ENCODE measurements at regions not wholly inside any gene's neighbourhood (a gene's known extent, or its start where the extent isn't known, plus 50 kb on each side); places are given as distances from the start of the nearest gene placed in this dataset.
A peak's percentile ranks its signal among the peaks of the same experiment; 100 is the strongest.
"Not testable (repeated sequence)": the region's sequence is repeated elsewhere in the genome, so short reads cannot be mapped to it uniquely, and the experiment has no call there.

DNA sequence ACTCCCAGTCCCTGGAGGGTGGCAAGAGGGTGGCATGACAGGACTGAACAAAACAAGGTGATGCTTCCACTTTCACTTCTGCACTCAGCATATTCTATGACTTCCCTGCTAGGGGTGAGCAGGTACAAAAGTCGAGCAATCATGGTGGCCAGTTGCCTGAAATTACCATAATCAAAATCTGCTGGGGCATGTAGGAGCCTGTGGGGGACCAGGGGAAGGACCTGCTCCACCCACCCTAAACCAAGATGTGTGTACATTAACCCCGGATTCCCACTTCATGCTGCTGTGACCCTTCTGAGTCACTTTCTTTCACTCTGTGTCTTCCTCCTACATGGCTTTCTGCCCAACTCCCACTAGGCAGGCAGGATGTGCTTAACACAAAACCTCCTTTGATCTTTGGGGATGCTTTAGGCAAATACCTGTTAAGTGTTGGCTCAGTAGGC, 73.3 kb upstream of the PHF24 start:
- no peak overlapping the region for H3K27ac ChIP-seq
- TF ChIP-seq, protein P1, sequence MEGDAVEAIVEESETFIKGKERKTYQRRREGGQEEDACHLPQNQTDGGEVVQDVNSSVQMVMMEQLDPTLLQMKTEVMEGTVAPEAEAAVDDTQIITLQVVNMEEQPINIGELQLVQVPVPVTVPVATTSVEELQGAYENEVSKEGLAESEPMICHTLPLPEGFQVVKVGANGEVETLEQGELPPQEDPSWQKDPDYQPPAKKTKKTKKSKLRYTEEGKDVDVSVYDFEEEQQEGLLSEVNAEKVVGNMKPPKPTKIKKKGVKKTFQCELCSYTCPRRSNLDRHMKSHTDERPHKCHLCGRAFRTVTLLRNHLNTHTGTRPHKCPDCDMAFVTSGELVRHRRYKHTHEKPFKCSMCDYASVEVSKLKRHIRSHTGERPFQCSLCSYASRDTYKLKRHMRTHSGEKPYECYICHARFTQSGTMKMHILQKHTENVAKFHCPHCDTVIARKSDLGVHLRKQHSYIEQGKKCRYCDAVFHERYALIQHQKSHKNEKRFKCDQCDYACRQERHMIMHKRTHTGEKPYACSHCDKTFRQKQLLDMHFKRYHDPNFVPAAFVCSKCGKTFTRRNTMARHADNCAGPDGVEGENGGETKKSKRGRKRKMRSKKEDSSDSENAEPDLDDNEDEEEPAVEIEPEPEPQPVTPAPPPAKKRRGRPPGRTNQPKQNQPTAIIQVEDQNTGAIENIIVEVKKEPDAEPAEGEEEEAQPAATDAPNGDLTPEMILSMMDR (conservative IDR thresholded peaks at IDR 0.05), result no peak
- no peak for TF ChIP-seq ZFX (IDR thresholded peaks at IDR 0.05)

DNA sequence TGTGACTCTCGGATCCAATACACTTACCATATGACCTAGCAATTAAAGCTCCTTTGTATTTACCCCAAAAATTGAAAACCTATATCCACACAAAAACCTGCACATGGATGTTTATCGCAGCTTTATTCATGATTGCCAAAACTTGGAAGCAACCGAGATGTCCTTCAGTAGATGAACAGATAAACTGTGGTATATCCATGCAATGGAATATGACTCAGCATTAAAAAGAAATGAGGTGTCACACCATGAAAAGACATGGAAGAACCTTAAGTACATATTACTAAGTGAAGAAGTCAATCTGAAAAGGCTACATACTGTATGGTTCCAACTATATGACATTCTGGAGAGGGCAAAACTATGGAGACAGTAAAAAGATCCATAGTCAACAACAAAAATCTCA, 82.0 kb upstream of the PHF24 start:
- no peak overlapping the region for H3K27ac ChIP-seq
- no peak for TF ChIP-seq ZFX (IDR thresholded peaks at IDR 0.05)
- TF ChIP-seq, protein P1 (conservative IDR thresholded peaks at IDR 0.05), result no peak

DNA sequence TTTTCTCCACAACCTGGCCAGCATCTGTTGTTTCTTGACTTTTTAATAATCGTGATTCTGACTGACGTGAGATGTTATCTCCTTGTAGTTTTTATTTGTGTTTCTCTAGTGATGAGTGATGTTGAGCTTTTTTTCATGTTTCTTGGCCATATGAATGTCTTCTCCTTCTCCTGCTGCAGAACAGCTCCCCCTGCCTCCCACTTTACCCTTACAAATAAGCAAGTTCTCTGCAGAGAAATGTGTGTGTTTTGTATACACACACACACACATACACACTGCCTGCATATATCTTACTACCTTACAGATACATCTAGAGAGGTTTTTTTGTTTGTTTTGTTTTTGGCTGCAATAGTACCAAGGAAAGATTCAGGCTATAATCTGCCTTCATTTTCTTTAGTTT, 88.7 kb upstream of the PHF24 start:
- TF ChIP-seq ZFX (IDR thresholded peaks at IDR 0.05), result no peak
- TF ChIP-seq, protein P1 (conservative IDR thresholded peaks at IDR 0.05), result peak; percentile 57
- H3K27ac ChIP-seq, result no peak overlapping the region

DNA sequence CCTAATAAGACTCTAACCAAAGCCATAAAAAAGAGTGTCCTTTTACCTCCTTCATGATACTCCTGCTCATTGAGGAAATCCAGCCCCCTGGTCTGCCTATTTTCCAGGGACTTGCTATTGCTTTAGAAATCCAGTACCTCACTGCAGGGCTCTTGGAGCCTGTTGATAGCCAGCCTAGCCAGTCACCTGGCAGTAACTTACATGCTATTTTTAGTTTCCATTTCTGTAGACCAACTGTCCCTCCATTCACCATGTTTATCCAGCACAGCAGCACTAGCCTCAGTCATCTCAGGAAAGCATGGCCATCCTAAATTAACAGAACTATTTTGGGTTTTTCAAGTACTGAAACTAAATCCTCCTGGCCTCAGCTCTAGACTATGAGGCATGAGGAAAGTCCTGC, 91.5 kb upstream of the PHF24 start:
- TF ChIP-seq, protein P1 (conservative IDR thresholded peaks at IDR 0.05), result no peak
- no peak for TF ChIP-seq ZFX (IDR thresholded peaks at IDR 0.05)

DNA sequence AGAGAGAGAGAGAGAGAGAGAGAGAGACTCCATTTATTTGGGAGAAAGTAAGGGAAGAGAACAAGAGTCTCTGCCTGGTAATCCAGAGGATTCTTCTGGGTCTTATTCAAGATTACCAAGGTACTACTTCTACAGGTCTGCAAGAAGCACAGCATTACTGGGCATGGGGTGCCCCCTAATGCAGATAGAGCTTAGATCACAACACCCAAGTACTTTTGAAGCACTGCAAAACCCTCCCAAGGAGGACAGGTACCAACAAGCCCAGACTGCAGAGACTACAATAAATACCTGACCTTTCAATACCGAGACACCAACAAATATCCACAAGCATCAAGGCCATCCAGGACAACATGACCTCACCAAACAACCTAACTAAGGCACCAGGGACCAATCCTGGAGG, 94.7 kb upstream of the PHF24 start:
- TF ChIP-seq, protein P1 (conservative IDR thresholded peaks at IDR 0.05), result no peak
- TF ChIP-seq ZFX (IDR thresholded peaks at IDR 0.05), result no peak
- no peak overlapping the region for H3K27ac ChIP-seq

More for the DNA sequence above, 91.5 kb upstream of the PHF24 start:
- H3K27ac ChIP-seq, result no peak overlapping the region

DNA sequence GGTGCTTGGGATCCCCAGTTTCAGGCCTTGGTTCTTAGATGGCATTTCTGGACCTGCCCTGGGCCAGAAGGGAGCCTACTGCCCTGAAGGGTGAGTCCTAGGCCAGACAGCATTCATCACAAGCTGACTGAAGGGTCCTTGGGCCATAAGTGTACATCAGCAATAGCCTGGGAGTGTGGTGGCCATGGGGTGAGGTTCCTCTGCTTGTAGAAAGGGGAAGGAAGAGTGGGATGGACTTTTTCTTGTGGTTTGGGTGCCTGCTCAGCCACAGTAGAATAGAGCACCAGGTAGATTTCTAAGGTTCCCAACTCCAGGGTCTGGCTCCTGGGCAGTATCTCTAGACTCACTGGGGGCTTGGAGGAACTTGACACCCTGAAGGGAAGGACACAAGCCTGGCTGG, 95.2 kb upstream of the PHF24 start:
- TF ChIP-seq, protein P1 (conservative IDR thresholded peaks at IDR 0.05), result no peak
- TF ChIP-seq ZFX (IDR thresholded peaks at IDR 0.05), result no peak
- no peak overlapping the region for H3K27ac ChIP-seq

DNA sequence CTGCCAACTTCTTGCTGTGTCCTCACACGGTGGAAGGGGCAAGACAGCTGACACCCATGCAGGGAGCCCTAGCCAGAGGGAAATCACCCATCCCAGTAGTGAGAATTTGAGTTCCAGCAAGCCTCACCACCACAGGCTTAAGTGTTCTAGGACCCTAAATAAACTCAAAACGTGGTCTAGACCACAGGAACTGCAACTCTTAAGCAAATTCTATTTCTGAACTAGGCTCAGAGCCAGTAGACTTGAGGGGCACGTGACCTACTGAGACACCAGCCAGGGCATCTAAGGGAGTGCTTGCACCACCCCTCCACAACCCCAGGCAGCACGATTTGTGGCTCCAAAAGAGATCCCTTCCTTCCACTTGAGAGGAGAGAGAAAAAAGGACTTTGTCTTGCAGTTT, 96.0 kb upstream of the PHF24 start:
- H3K27ac ChIP-seq, result no peak overlapping the region
- TF ChIP-seq, protein P1 (conservative IDR thresholded peaks at IDR 0.05), result no peak
- TF ChIP-seq ZFX (IDR thresholded peaks at IDR 0.05), result no peak

DNA sequence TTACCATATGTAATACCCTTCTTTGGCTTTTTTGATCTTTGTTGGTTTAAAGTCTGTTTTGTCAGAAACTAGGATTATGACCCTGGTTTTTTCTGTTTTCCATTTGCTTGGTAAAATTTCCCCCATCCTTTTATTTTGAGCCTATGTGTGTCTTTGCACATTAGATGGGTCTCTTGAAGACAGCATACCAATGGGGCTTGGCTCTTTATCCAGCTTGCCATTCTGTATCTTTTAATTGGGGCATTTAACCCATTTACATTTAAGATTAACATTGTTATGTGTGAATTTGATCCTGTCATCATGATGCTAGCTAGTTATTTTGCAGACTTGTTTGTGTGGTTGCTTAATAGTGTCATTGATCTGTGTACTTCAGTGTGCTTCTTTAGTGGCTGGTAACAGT, 103.1 kb upstream of the PHF24 start:
- not testable (repeated sequence) for H3K27ac ChIP-seq

All from C4-2B (cell line).